NCI-H524 (cell line): ENCODE measurements at regions not wholly inside any gene's neighbourhood (a gene's known extent, or its start where the extent isn't known, plus 50 kb on each side); places are given as distances from the start of the nearest gene placed in this dataset.
A peak's percentile ranks its signal among the peaks of the same experiment; 100 is the strongest.
"Not testable (repeated sequence)": the region's sequence is repeated elsewhere in the genome, so short reads cannot be mapped to it uniquely, and the experiment has no call there.

ENCODE experiments used
- DNase-seq, 2 experiments: peaks; one replicate each; lab custom pipeline; 2025; lab: John Stamatoyannopoulos, UW

- no peak for DNase-seq
Measured at GRCh38 chr10:32217216-32217615, 129.7 kb downstream of the EPC1 start.

- DNase-seq: not testable (repeated sequence)
Measured at GRCh38 chr10:32213838-32214237, 133.1 kb downstream of the EPC1 start.

DNA sequence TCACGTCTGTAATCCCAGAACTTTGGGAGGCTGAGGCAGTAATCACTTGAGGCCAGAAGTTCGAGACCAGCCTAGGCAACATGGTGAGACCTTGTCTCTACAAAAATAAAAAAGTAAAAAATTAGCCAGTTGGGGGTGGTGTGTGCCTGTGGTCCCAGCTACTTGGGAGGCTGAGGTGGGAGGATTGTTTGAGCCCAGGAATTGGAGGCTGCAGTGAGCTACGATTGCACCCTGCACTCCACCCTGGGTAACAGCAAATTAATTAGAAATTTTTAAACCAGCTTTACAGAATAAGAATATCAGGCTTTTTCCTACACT lies 136.0 kb downstream of the EPC1 start:
- no peak for DNase-seq

GRCh38 chr10:32210306-32211045 lies 136.5 kb downstream of the EPC1 start:
- peak; percentile 8 to 49 for DNase-seq

DNA sequence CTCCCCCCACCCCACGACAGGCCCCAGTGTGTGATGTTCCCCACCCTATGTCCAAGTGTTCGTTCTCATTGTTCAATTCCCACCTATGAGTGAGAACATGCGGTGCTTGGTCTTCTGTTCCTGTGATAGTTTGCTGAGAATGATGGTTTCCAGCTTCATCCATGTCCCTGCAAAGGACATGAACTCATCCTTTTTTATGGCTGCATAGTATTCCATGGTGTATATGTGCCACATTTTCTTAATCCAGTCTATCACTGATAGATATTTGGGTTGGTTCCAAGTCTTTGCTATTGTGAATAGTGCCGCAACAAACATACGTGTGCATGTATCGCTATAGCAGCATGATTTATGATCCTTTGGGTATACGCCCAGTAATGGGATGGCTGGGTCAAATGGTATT lies 139.0 kb downstream of the EPC1 start:
- not testable (repeated sequence) for DNase-seq

DNA sequence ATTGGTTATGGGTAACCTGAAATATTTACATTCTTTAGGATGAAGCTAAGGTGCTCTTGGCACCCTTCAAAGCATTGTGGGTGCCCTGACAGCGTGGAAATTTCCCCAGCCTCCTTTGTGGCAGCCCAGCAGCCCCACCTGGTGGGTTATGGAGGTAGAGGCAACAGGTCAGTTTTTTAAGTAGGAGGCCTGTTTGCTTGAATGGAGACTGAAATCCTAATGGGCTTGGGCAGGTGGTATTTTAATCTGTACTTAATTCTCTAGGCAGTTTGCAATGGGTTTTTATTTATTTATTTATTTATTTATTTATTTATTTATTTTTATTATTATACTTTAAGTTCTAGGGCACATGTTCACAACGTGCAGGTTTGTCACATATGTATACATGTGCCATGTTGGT lies 139.4 kb downstream of the EPC1 start:
- DNase-seq: peak in 1 of 2 experiments; percentile 6

DNA sequence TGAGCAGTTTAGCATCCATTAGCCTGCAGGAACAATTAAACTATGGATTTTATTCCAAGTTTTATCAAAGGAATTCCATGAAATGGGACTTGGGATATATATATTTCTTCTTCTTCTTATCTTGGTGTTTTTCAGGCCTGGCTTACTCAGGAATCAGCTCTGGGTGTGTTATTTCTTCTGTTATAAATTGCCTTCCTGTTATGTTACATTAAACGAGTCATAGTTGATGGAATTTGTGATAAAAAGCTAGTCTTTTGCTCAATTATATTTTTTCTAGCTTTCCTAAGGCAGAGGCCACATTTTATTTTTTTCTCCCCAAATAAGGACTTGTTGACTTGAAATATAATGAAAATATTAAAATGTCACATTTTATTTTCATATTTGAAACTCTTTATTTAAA lies 141.3 kb downstream of the EPC1 start:
- DNase-seq: no peak

GRCh38 chr10:32204606-32205005 lies 142.4 kb downstream of the EPC1 start:
- DNase-seq: no peak

DNA sequence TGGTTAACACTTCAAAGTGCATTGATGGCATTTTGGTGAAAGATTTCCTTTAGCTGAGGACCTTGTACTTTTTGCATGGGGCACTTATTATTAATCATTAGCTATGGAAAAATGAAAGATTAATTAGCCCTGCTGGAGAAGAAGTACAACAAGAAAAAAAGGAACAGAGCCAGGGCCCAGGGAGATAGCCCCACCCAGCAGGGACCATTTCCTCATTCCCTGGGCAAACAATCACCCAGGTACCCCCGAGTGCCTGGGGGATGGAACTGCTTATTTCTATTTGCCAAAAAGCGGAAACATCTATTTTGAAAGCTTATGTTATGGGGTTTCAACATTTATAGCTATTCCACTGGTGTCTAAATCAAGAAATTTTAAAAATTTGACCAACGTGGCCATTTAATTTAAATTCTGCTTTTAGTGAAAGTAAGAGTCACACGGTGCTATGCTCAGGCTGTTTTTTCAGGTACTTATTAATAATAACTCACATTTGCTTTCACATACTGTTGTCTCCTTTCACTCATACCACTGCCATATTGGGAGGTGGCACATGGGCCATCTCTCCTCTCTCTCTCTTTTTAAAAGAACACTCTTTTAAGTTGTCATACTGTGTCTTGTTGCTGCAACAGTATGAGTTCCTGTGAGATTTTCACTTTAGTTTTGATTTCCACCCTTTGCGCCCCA lies 143.6 kb upstream of the KIF5B start:
- no peak for DNase-seq

GRCh38 chr10:32197423-32197822 lies 141.2 kb upstream of the KIF5B start:
- DNase-seq: no peak

DNA sequence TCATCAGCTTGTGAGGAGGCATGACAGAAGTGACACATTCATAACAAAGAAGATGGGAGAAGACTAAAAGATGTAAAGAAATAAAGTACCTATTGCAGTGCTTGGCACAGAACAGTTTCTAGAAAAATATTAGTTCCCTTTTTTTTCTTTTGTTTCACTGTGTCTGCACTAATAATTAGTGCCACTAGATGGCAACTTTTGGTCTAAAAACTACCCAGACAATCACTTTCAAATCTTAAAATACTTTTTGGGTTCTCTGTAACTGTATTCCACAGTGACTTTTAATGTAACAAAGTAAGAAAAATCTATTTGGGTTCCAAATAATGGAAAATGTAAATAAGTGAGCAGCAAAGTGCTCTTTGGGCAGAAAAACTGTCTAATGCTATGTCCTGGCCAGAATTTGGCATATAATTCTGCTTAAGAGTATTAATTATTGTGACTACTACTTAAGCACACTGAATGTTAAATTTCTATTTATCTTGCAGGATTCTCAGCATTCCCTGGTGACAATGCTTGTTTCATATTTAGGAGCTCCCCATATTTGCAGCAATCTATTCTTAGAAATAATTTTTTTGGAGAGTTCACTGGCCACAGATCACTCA lies 134.8 kb upstream of the KIF5B start:
- peak in 1 of 2 experiments; percentile 1 for DNase-seq

DNA sequence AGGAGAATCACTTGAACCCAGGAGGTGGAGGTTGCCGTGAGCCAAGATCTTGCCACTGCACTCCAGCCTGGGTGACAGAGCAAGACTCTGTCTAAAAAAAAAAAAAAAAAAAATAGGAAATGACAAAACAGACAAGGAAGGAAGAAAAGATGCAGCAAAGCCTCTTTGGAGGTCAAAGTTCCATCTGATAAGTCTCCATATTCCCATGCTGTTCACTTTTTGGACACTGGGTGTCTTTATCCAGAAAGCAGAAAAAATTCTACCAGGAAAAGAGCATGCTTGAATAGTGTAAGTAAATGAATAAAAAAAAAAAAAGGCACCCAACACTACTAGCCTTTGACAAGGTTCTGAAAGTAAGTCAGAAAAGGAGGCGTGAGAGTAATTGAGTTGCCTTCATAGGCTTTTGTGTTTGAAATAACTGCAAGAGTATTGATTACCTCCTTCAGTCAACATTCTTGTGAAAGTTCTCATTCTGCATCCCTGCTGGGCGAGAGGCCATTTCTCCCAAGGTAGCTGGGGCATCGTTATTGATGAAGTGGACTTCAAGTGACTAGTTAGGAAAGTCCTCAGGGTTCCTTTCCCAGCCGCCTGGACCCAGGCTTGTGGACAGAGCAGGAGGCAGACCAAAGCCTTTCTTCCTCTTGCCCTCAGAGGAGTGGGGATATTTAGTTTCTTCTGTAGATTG lies 133.3 kb upstream of the KIF5B start:
- DNase-seq: no peak

GRCh38 chr10:32188601-32189000 lies 132.4 kb upstream of the KIF5B start:
- DNase-seq: not testable (repeated sequence)

DNA sequence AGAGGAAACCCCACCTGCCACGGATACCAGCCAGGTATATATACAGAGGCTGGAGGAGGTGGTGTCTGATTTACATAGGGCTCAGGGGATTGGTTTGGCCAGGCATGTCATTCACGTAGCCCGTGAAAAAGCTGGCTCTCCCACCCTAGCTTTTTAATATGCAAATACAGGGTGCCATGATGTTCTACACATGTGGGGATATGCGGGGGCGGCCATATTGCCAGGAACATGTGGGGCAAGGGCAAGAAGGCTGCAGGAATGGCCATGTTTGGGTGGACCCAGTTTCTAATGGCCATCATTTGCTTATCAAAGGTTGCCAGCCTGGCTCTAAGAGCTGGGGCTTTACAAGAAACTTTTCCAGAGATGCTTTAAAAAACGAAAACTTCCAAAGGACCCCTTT lies 131.5 kb upstream of the KIF5B start:
- DNase-seq: no peak

- not testable (repeated sequence) for DNase-seq
Measured at GRCh38 chr10:32183652-32184051, 127.4 kb upstream of the KIF5B start.

DNA sequence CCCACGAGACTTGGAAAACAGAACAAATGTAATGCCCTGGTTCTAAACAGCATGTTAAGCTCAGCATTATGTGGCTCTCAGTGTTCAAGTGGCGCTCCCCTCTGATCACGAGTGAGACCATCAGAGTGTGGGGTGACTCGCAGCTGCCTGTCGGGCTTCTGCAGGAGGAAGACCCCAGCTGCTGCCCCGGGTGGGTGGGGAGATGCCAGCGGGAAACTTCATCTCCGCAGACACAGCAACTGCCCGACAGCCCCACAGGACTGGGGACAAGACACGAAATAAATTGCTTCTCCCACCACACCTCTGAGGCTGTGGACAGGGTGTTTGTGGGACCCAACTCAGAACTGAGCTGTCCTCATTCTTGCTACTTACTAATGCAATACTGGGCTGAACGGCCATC lies 126.3 kb upstream of the KIF5B start:
- DNase-seq: no peak

- DNase-seq: no peak
Measured at GRCh38 chr10:32180390-32181280, 124.4 kb upstream of the KIF5B start.

GRCh38 chr10:32179836-32180235 lies 123.6 kb upstream of the KIF5B start:
- DNase-seq: no peak

DNA sequence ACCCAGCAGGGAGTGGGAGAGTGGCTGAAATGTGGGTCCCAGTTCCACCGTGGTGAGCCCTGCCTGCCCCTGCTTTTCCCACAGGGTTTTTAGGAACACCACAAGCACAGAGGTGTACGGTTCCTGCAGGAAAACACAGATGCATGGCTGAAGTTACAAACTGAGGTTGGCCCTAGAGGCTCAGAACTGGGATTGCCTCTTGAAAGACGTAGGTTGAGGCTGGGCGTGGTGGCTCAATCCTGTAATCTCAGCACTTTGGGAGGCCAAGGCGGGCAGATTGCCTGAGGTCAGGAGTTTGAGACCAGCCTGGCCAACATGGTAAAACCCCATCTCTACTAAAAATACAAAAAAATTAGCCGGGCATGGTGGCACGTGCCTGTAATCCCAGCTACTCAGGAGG lies 121.4 kb upstream of the KIF5B start:
- not testable (repeated sequence) for DNase-seq

- DNase-seq: no peak
Measured at GRCh38 chr10:32175629-32176028, 119.4 kb upstream of the KIF5B start.

- DNase-seq: no peak
Measured at GRCh38 chr10:32174349-32174893, 118.2 kb upstream of the KIF5B start.
